Thymus (tissue), 11 donors: ENCODE measurements at regions not wholly inside any gene's neighbourhood (a gene's known extent, or its start where the extent isn't known, plus 50 kb on each side); places are given as distances from the start of the nearest gene placed in this dataset.
A peak's percentile ranks its signal among the peaks of the same experiment; 100 is the strongest.

Experiments used
- DNase-seq, 9 donors: peaks; one replicate each; pipeline ENCODE4 v3.0.0-alpha.2; 2013; ENCODE audit warnings: low spot score in 9 of 9, low read depth in 6 of 9, missing footprints in 1 of 9
- H3K27ac ChIP-seq, 2 donors: one replicate each; pipeline ENCODE4 v1.5.1; 2013; ENCODE audit warnings: control low read depth in 1 of 2, low read depth in 1 of 2, low read length in 1 of 2, mild to moderate bottlenecking in 1 of 2, moderate library complexity in 1 of 2
- H3K27me3 ChIP-seq, 2 donors: one replicate each; pipeline ENCODE4 v1.5.1; 2013; ENCODE audit warnings: low read length in 1 of 2; ENCODE audit not compliant: control insufficient read depth in 2 of 2, insufficient read depth in 1 of 2
- H3K36me3 ChIP-seq, 2 donors: one replicate each; pipeline ENCODE4 v1.5.1; 2013; ENCODE audit warnings: low read length in 1 of 2, mild to moderate bottlenecking in 1 of 2, moderate library complexity in 1 of 2; ENCODE audit not compliant: control insufficient read depth in 2 of 2, insufficient read depth in 2 of 2
- H3K4me1 ChIP-seq, 2 donors: one replicate each; pipeline ENCODE4 v1.5.1; 2013; ENCODE audit warnings: low read length in 2 of 2; ENCODE audit not compliant: control insufficient read depth in 2 of 2, insufficient read depth in 2 of 2
- H3K4me3 ChIP-seq, 2 donors: one replicate each; pipeline ENCODE4 v1.5.1; 2013; ENCODE audit warnings: low read length in 2 of 2, control low read depth in 1 of 2, mild to moderate bottlenecking in 1 of 2
- H3K9me3 ChIP-seq, 2 donors: one replicate each; pipeline ENCODE4 v1.5.1; 2013; ENCODE audit warnings: low read length in 1 of 2, mild to moderate bottlenecking in 1 of 2; ENCODE audit not compliant: control insufficient read depth in 2 of 2, insufficient read depth in 1 of 2
- WGBS: extraction: QIAGEN DNeasy Blood & Tissue Kit; methylation state at CpG from one replicate; pipeline ENCODE4 v1.1.7; 2013; 5-methylcytosine and 5-hydroxymethylcytosine counted together
- donor health status: healthy.

DNA sequence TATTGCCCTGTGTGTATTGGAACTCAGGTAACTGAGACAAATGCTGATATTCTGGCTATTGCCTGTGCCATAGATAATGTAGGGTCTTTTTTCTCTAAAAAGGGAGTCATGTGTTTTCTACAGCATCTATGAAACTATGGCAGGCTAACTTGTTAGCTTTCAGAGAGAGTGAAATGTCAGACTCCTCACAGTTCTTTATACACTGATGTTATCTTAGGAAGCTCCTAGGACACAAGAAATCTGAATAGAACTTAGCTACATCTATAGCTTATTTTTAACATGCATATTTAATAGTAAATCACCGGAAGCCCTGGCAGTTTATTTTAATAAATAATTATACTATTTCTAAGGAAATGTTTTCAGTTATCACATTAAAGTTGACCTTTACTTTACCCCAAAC lies 369.6 kb downstream of the NAF1 start:
- no peak overlapping the region for H3K4me3 ChIP-seq
- H3K27ac ChIP-seq = no peak overlapping the region
- no peaks in the 10 kb centered on the region for H3K9me3 ChIP-seq
- WGBS = 97% methylated on average over 1 of the region's 1 CpG
- H3K27me3 ChIP-seq = no peaks in the 10 kb centered on the region
- no peak for DNase-seq
- no peaks in the 10 kb centered on the region for H3K36me3 ChIP-seq
- H3K4me1 ChIP-seq = no peaks in the 10 kb centered on the region

DNA sequence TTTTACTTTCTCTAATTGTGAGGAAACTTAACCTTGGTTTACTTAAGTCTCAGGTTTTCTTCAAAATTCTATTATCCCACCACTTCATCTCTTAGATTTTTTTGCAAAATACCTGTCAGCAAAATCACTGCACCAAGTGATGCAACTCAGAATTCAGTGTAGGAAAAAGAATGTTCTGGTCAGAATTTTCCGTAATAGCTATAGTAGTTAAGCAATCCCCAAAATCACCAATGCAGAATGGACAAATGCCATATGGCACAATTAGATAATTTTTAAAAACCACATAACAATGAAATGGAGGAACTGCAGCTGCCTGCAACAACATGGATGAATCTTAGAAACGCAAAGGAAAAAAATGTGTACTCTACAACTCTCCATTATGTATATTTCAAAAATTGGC lies 373.1 kb downstream of the NAF1 start:
- no peak for DNase-seq
- Histone ChIP-seq H3K4me1 (no peaks in the 10 kb centered on the region), H3K27me3 (no peaks in the 10 kb centered on the region), H3K27ac (no peak overlapping the region), H3K9me3 (no peaks in the 10 kb centered on the region), H3K4me3 (no peak overlapping the region), H3K36me3 (no peaks in the 10 kb centered on the region)
- WGBS = 87% methylated on average over 2 of the region's 2 CpGs

DNA sequence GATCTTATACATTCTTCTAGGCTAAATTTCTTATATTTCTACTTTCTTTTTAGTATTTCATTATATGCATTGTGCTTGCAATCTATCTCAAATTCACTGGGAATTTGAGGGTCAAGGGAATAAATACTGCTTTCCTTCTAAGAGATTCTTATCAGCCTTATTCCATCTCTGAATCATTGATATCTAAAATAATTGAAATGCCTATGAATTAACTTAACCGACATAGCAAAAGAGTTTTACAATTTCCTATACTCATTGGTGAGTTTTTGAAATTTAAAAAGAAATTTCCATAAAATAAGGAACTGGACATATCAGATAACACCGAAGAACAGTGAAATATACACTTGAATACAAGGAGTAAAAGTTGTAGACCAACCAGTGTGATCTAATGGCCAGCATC lies 373.7 kb downstream of the NAF1 start:
- Histone ChIP-seq H3K4me1 (no peaks in the 10 kb centered on the region), H3K36me3 (no peaks in the 10 kb centered on the region), H3K27ac (no peak overlapping the region), H3K9me3 (no peaks in the 10 kb centered on the region), H3K4me3 (no peak overlapping the region), H3K27me3 (no peaks in the 10 kb centered on the region)
- WGBS = 86% methylated on average over 2 of the region's 2 CpGs
- DNase-seq = no peak

DNA sequence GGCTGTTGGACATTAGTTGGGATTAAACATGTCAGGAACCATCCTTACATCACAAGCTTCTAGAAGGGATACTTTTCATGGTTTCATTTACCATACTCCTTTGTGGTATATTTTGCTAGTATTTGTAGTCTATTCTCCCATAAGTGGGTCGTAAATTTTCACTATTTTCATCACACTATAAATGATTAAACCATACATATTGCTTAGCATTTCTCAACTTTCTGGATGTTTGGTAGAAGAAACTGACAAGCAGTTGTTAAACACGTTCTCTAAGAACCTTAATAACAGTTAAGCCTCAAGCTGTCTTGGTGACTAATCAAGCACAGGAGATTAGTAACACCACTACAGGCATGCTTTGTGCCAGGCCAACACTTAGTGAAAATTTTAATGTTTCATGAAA lies 375.5 kb downstream of the NAF1 start:
- Histone ChIP-seq H3K9me3 (no peaks in the 10 kb centered on the region), H3K4me3 (no peak overlapping the region), H3K36me3 (no peaks in the 10 kb centered on the region), H3K27me3 (no peaks in the 10 kb centered on the region), H3K4me1 (no peaks in the 10 kb centered on the region), H3K27ac (no peak overlapping the region)
- 82% methylated on average over 2 of the region's 2 CpGs for WGBS
- DNase-seq = no peak

DNA sequence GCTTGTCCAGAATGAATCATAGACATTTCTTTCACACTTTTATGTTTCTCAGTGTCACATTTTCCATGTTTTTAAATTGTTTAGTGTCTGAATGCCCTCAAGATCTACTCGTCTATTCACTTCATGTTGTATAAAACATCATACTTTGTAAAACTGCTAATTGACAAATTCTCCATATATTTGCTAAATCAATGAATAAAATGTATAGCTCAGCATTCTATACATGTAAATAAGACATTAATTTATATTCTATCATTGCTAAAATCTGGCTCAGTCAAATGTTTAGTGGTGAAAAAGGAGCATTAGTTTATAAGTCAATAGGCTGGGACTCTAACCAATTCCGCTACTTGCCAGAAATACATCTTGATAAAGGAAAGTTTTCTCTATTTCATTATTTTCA lies 379.6 kb downstream of the NAF1 start:
- WGBS = 93% methylated on average over 2 of the region's 2 CpGs
- no peaks in the 10 kb centered on the region for H3K4me1 ChIP-seq
- DNase-seq = no peak
- no peaks in the 10 kb centered on the region for H3K9me3 ChIP-seq
- H3K36me3 ChIP-seq = no peaks in the 10 kb centered on the region
- no peak overlapping the region for H3K27ac ChIP-seq
- no peaks in the 10 kb centered on the region for H3K27me3 ChIP-seq
- H3K4me3 ChIP-seq = no peak overlapping the region

DNA sequence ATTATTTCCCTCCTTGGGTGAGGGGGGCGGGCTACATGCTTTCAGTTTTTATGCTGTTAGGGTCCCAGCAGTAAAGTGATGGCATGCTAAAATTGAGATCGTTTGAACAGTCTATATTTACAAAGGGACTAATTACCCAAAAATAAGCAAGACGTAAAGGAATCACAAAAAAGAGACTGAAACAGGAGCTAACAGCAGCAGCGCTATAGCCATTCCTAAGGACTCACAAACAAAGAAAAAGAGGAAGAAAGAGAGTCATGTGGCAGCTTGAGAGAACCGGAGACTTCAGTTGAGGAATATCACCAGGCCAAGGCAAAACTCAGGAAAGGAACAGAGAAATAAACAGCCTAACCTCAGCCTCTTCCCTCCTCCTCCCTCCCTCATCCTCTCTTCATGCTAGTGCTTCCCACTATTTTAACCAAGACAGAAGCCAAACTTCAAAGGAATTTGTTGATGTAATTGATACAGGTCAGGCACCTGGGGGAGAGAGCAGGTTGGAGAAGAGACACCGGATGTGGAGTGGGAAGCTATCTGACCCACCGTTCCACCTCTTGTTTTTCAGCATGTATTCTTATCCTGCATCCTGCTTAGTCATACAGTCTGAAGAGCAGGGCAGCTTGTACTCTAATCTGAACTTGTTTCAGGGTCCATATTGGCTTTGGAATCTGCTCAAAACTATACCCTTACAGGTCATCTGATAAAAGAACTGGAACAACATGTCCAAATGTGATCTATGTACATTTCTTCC lies 383.7 kb downstream of the NAF1 start:
- WGBS = 58% methylated on average over 7 of the region's 7 CpGs
- no peaks in the 10 kb centered on the region for H3K9me3 ChIP-seq
- H3K4me3 ChIP-seq = no peak overlapping the region
- no peaks in the 10 kb centered on the region for H3K4me1 ChIP-seq
- no peak for DNase-seq
- no peaks in the 10 kb centered on the region for H3K27me3 ChIP-seq
- H3K27ac ChIP-seq = peak overlapping the region in 1 of 2 donors; percentile 3
- H3K36me3 ChIP-seq = no peaks in the 10 kb centered on the region

DNA sequence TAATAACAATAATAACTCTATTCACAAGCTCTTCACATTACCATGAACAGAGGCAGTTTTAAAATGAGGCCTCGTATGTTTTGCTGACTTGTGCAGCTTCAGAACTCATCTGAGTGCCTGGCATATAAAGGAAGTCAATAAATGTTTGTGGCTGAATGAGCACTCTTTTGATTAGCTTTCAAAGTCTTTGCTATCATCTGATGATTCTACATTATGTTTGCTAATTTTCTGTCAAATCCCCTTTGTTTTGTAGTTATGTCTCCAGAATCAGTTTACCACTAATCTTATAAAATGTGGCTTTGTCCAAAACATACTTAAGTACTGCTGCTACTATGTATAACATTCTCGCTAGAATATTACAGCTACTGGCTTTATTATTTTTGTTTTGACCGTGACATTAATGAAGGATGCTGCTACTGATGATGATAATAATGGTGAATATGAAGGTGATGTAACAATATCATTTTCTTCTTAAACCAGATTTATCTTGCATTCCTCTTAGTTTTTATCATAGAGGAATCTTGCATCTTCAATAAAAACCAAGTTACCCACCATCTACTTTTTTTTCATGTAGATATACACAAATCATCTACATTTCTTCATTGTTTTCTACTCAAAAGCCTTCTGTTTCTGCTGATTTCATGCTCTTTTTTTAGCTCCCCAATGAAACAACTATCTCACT lies 384.5 kb downstream of the NAF1 start:
- H3K27me3 ChIP-seq = no peaks in the 10 kb centered on the region
- H3K27ac ChIP-seq = no peak overlapping the region
- H3K4me3 ChIP-seq = no peak overlapping the region
- H3K36me3 ChIP-seq = no peaks in the 10 kb centered on the region
- no peaks in the 10 kb centered on the region for H3K9me3 ChIP-seq
- WGBS = 93% methylated on average over 3 of the region's 3 CpGs
- no peak for DNase-seq
- H3K4me1 ChIP-seq = no peaks in the 10 kb centered on the region

DNA sequence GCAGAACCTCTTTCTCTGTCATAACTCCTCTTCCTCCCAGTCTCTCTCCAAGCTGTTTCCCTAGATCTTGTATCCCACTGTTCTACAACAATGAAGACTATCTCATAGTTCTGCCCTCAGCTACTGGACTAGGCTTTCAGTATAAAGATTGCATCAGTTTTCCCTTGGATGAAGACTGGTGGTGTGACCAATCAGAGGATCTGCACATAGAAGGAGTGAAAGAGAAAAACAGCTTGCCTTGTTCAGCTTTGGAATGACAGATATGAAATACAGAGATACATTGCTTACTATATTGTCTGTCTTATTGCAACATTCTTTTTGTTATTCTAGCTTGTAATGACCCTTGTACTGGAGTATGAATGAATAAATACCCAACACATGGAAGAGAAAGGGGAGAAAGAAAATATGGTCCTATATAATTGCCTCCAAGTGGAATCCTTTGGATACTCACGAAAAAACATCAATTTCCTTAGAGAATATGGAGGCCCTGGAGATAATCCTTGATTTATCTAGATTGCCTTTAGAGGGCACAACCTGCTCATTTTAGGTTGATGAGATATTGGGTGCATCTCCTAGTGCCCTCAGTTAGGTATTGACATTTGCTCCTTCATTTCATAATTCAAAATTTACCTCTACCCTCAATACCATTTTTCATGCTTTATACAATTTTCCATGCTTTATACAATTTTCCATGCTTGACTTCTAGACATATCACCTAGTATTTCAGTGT lies 395.8 kb downstream of the NAF1 start:
- 85% methylated on average over 1 of the region's 1 CpG for WGBS
- Histone ChIP-seq H3K9me3 (no peaks in the 10 kb centered on the region), H3K4me1 (no peaks in the 10 kb centered on the region), H3K27ac (no peak overlapping the region), H3K27me3 (no peaks in the 10 kb centered on the region), H3K36me3 (no peaks in the 10 kb centered on the region), H3K4me3 (no peak overlapping the region)
- no peak for DNase-seq

DNA sequence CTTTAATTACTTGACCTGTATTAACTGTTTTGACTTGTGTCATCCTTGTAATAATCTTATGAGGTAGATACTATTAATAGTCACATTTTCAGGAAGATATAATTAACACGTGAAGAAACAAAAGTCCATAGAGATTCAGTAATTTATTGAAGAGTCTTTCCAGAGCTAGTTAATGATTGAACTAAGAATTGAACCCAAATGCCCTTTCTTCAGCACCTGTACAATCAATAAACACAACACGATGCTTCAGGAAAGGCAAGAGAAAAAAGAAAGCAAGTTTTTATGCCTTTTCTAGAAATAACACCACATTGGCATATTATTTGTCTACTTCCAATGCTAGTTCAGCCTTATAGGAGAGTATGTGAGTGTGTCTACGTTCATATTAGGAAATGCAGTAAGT lies 399.6 kb downstream of the NAF1 start:
- 85% methylated on average over 3 of the region's 3 CpGs for WGBS
- DNase-seq = no peak
- Histone ChIP-seq H3K4me3 (no peak overlapping the region), H3K27ac (no peak overlapping the region), H3K9me3 (no peaks in the 10 kb centered on the region), H3K27me3 (no peaks in the 10 kb centered on the region), H3K4me1 (no peaks in the 10 kb centered on the region), H3K36me3 (no peaks in the 10 kb centered on the region)
